Uterus (tissue), 3 donors: ENCODE measurements at regions not wholly inside any gene's neighbourhood (a gene's known extent, or its start where the extent isn't known, plus 50 kb on each side); places are given as distances from the start of the nearest gene placed in this dataset.

Experiments used
- DNase-seq, 2 donors: peaks; one replicate each; pipeline ENCODE4 v3.0.0-alpha.2; 2019 to 2020
- H3K27ac ChIP-seq, 2 donors: fragments of 200-600 bp; sonication (generic); 1 replicate in 1 of 2; 2 replicates in 1 of 2; pipeline ENCODE4 v1.5.1; 2016 to 2018
- H3K27me3 ChIP-seq, 2 donors: fragments of 200-600 bp; sonication (generic); one replicate each; pipeline ENCODE4 v1.5.1; 2018 to 2019; ENCODE audit warnings: control low read depth in 1 of 2
- H3K36me3 ChIP-seq, 2 donors: fragments of 200-600 bp; sonication (generic); one replicate each; pipeline ENCODE4 v1.5.1; 2019; ENCODE audit warnings: control low read depth in 1 of 2
- H3K4me1 ChIP-seq, 2 donors: fragments of 200-600 bp; sonication (generic); one replicate each; pipeline ENCODE4 v1.5.1; 2018 to 2019; ENCODE audit warnings: control low read depth in 1 of 2
- H3K4me3 ChIP-seq, 2 donors: fragments of 200-600 bp; sonication (generic); 1 replicate in 1 of 2; 2 replicates in 1 of 2; pipeline ENCODE4 v1.5.1; 2018 to 2019; ENCODE audit warnings: mild to moderate bottlenecking in 1 of 2
- H3K9me3 ChIP-seq, 2 donors: fragments of 200-600 bp; sonication (generic); one replicate each; pipeline ENCODE4 v1.5.1; 2019; ENCODE audit warnings: control low read depth in 1 of 2
- CTCF ChIP-seq, 4 experiments: fragments of 200-600 bp in 2 of 4; fragments of 450-650 bp in 2 of 4; sonication (generic) in 2 of 4; IDR thresholded peaks; one replicate each; pipeline ENCODE4 v1.5.1; 2016 to 2019; ENCODE audit warnings: antibody characterized with exemption in 4 of 4, mild to moderate bottlenecking in 2 of 4, moderate library complexity in 1 of 4
- POLR2A ChIP-seq, 2 donors: fragments of 450-650 bp; IDR thresholded peaks; one replicate each; pipeline ENCODE4 v1.6.1; 2016; ENCODE audit warnings: antibody characterized with exemption in 2 of 2, mild to moderate bottlenecking in 1 of 2, moderate library complexity in 1 of 2
- intact Hi-C: fragments of 100-400 bp; cut with DNase I; formaldehyde crosslinking; loops from one replicate; pipeline ENCODE4 v1.15.1; 2023; ENCODE audit warnings: low total_unique reads
- donor health status: DM: yes; HTN: yes; CAD: no.

GRCh38 chr1:38448893-38449292 lies 402.3 kb upstream of the POU3F1 start:
- Histone ChIP-seq H3K27me3 (no peaks in the 10 kb centered on the region), H3K4me3 (no peak overlapping the region), H3K9me3 (no peaks in the 10 kb centered on the region), H3K36me3 (no peaks in the 10 kb centered on the region), H3K27ac (no peak overlapping the region), H3K4me1 (no peaks in the 10 kb centered on the region)
- TF ChIP-seq POLR2A (IDR thresholded peaks at IDR 0.05) (no peak), CTCF (IDR thresholded peaks at IDR 0.05) (no peak)
- intact Hi-C loops = no loop called here
- no peak for DNase-seq

DNA sequence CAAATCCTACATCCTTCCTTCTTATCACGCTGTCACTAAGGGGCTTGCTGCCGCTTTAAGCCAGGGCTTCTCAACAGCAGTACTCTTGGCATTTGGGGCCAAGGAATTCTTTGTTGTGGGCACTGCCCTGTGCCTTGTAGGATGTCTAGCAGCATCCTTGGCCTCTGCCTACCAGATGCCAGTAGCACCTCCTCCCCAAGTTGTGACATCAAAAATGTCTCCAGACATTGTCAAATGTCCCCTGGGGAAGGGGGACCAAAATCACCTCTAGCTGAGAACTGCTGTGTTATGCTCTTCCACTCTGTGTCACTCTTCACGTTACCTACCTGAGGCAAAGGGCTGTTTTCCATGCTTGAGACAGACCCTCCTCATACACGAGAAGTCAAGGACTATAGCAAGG lies 400.3 kb upstream of the POU3F1 start:
- Histone ChIP-seq H3K4me1 (no peaks in the 10 kb centered on the region), H3K9me3 (no peaks in the 10 kb centered on the region), H3K4me3 (no peak overlapping the region), H3K27ac (no peak overlapping the region), H3K36me3 (no peaks in the 10 kb centered on the region), H3K27me3 (no peaks in the 10 kb centered on the region)
- no peak for TF ChIP-seq POLR2A (IDR thresholded peaks at IDR 0.05)
- TF ChIP-seq CTCF (IDR thresholded peaks at IDR 0.05) = no peak
- DNase-seq = no peak
- intact Hi-C loops = no loop called here

DNA sequence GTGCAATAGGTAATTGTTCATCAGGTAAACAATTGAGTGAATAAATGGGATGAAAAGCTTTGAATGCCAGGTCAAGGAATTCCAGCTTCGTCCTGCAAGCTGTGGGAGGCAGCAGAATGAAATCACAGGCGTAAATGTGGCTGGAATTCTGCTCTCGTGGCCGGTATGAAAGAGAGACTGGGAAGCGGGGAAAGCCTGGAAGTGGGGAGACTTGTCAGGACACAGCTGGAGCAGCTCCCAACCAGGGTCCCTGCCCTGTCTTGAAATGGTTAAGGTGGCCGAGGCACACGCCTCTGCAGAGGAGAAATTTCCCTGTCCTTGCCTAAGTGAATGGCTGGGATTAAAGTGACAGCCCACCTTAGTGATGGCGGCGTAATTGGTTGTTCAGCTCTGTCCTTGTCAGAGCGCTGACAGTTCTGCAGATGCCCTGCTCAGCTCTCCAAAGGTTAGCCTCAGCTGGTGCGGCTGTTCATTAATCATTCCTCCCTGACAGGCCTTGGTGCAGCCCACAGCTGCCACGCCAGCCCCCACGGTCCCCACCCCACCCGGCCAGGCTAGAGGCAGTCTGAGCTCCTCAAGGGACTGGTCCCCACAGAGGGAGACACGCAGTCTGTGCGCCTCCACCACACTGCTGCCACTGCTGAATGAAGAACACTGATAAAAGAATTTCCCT lies 398.3 kb upstream of the POU3F1 start:
- Histone ChIP-seq H3K27ac (no peak overlapping the region), H3K9me3 (no peaks in the 10 kb centered on the region), H3K36me3 (no peaks in the 10 kb centered on the region), H3K4me1 (no peaks in the 10 kb centered on the region), H3K27me3 (no peaks in the 10 kb centered on the region), H3K4me3 (no peak overlapping the region)
- DNase-seq = no peak
- intact Hi-C loops = no loop called here
- TF ChIP-seq CTCF (IDR thresholded peaks at IDR 0.05) (no peak), POLR2A (IDR thresholded peaks at IDR 0.05) (no peak)

- Histone ChIP-seq H3K4me3 (no peak overlapping the region), H3K27ac (no peak overlapping the region), H3K27me3 (no peaks in the 10 kb centered on the region), H3K4me1 (no peaks in the 10 kb centered on the region), H3K36me3 (no peaks in the 10 kb centered on the region), H3K9me3 (no peaks in the 10 kb centered on the region)
- no peak for DNase-seq
- intact Hi-C loops = no loop called here
- TF ChIP-seq POLR2A (IDR thresholded peaks at IDR 0.05) (no peak), CTCF (IDR thresholded peaks at IDR 0.05) (no peak)
Measured at GRCh38 chr1:38444311-38444710, 397.7 kb upstream of the POU3F1 start.

DNA sequence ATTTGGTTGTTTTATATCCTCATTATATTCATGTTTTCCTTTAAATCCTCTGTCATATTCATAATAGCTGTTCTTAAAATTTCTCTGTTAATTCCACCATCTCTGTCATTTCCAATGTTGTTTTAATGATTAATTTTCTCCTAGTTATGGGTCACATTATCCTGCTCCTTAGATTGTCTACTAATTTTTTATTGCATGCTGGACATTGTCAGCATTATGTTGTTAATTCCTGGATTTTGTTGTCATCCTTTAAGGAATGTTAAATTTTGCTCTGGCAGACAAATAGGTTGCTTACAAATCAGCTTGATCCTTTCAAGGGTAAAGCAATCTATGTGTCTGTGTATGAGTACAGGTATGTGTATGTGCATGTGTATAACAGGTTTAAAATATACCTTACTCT lies 393.8 kb upstream of the POU3F1 start:
- intact Hi-C loops = no loop called here
- no peaks in the 10 kb centered on the region for H3K27me3 ChIP-seq
- no peaks in the 10 kb centered on the region for H3K36me3 ChIP-seq
- H3K4me3 ChIP-seq = no peak overlapping the region
- H3K9me3 ChIP-seq = no peaks in the 10 kb centered on the region
- no peaks in the 10 kb centered on the region for H3K4me1 ChIP-seq
- TF ChIP-seq POLR2A (IDR thresholded peaks at IDR 0.05) (no peak), CTCF (IDR thresholded peaks at IDR 0.05) (no peak)
- DNase-seq = no peak
- H3K27ac ChIP-seq = no peak overlapping the region
